GM21447 (cell line): ENCODE measurements at regions not wholly inside any gene's neighbourhood (a gene's known extent, or its start where the extent isn't known, plus 50 kb on each side); places are given as distances from the start of the nearest gene placed in this dataset.
"Not testable (repeated sequence)": the region's sequence is repeated elsewhere in the genome, so short reads cannot be mapped to it uniquely, and the experiment has no call there.

Source experiments
- ATAC-seq: cut with Tn5 transposase; IDR thresholded peaks from one replicate; pipeline ENCODE4 v1.9.1; 2021; ENCODE audit not compliant: unreplicated experiment

DNA sequence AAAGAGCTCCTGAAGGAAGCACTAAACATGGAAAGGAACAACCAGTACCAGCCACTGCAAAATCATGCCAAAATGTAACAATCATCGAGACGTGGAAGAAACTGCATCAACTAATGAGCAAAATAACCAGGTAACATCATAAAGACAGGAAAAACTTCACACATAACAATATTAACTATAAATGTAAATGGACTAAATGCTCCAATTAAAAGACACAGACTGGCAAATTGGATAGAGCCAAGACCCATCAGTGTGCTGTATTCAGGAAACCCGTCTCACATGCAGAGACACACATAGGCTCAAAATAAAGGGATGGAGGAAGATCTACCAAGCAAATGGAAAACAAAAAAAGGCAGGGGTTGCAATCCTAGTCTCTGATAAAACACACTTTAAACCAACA, 83.9 kb upstream of the TSLP start:
- ATAC-seq, result not testable (repeated sequence)

DNA sequence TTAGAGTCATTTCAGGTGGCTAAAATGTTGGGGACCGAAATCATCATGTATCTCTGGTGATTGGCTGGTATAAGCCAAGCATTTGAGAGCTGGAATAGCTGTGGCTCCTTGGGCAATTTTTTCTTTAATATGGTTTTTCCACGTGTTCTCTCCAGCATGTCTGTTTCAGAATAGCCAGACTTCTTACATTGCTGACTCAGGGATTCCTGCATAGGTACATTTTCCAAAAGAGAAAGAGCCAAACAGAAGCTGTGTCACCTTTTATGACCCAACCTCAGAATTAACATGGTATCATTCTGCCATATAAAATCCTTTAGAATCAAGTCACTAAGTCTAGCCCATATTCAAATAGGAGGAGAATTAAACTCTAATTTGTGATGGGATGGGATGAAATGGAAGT, 74.8 kb upstream of the TSLP start:
- ATAC-seq, result no peak

DNA sequence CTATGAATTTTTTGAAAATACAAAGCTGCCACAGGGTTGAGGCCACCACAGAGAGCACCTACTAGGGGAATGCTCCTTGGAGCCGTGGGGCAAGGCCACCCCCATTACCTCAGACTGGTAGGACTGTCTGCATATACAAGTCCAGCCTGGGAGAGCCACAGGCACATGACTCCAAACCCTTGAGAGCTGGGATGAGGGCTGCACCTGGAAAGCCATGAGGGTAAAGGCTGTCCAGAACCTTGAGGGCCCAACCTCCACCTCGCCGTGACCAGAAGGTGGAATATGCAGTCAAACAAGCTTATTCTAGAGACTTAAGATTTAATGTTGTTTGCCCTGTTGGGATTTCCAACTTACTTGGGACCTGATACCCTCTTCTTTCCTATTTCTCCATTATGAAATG, 69.5 kb upstream of the TSLP start:
- no peak for ATAC-seq

DNA sequence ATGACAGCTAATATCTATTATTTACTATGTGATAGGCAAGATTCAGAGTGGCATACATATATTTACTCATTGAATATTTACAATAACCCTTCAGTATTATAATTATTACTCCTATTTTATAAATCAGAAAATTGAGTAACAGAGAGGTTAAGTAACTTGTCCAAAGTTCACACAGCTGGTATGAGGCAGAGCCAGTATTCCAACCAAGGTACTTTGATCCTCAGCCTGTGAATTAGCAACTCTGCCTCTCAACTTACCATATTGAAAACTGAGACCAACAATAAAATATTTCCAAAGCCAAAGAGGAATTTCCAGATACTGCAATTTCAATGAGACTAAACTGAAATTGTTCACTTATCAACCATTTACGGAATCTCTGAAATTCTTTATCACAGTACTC, 67.9 kb upstream of the TSLP start:
- ATAC-seq, result no peak

DNA sequence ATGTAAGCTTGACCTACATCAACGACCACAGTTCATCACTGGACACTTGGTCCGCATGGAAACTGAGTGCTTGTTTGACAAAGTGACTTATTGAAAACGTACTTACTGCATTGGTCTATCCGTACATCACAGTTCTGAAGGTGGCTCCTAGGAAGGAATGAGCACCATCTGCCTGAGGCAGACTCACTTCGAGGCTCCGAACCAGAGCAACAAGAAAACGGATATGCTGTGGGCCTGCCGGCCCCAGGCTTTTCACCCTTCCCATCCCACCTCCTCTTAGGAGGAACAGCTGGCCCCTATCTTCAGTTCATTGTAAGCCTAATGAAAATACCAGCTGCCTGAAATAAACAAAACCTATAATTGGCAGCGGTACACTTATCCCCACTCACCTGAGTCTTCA, 67.2 kb upstream of the TSLP start:
- no peak for ATAC-seq

DNA sequence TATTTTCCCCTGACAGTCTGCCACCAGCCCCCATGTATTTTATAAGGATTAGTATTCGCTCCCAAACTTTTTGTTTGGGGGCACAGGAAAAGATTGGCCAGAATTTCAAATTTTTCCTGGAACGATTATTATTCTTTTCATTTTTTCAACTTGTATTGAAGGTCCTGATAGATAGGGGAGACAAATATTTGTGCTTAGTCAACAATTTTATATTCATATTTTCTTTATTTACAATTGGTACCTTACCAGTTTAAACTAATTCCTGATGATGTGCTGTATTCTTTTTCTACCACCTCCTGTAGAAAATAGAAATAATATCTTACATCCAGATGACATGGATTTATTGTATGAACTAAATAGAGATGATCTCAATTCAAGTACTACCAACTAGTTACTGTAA, 60.7 kb upstream of the TSLP start:
- no peak for ATAC-seq

DNA sequence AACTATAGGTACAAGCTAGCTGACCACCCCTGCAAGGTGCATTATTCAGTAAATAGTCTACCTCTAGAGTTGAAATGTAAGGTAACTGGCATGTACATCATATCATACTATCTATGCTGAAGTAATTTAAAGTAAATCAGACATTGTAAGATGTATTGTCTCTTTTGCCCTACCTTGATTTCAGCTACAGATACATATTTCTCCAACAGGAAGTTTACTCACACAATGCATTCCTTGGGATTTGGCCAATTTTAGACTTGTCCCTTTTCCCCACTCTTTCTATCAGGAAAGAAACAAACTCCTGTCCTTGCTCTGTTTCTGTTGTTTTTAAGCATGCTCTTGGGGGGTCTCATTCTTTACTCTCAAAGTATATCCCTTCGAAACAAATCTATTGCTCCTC, 58.5 kb upstream of the TSLP start:
- no peak for ATAC-seq

GRCh38 chr5:111016801-111017200, 54.7 kb upstream of the TSLP start:
- no peak for ATAC-seq

DNA sequence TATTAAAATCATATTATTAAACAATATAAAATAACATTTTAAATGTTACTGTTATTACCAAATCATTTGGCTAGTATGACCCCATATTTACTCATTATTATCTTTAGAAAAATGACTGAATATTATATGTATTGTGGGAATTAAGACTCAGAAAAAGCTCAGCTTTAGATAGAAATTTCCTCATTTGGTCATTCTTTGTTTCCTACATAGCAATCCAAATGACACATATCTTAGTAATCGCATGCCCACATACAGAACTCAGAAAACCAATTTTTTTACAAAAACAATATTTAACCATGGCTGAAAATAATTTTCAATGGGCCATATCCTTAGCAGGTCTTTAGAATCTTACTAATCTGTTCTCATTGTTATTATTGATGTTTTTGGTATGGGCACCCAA, 53.8 kb upstream of the TSLP start:
- no peak for ATAC-seq
